HG02678 (cell line): ENCODE measurements at regions not wholly inside any gene's neighbourhood (a gene's known extent, or its start where the extent isn't known, plus 50 kb on each side); places are given as distances from the start of the nearest gene placed in this dataset.
"Not testable (repeated sequence)": the region's sequence is repeated elsewhere in the genome, so short reads cannot be mapped to it uniquely, and the experiment has no call there.

Experiments used
- ATAC-seq: cut with Tn5 transposase; IDR thresholded peaks from one replicate; pipeline ENCODE4 v1.9.1; 2021; ENCODE audit warnings: mild to moderate bottlenecking, moderate library complexity; ENCODE audit not compliant: unreplicated experiment

DNA sequence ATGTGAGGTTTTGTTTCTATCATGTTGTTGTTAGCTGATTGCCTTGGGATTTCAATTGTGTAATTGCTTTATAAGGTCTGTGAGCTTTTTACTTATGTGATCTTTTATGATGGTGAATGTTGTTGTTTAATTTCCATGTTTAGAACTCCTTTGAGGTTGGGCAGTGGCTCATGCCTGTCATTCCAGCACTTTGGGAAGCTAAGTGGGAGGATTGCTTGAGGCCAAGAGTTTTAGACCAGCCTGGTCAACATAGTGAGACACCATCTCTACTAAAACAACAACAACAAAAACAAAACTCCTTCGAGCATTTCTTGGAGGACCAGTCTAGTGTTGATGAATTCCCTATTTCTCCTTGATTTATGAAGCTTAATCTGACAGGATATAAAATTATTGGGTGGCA is 102.1 kb upstream of the PMCH start:
- no peak for ATAC-seq

DNA sequence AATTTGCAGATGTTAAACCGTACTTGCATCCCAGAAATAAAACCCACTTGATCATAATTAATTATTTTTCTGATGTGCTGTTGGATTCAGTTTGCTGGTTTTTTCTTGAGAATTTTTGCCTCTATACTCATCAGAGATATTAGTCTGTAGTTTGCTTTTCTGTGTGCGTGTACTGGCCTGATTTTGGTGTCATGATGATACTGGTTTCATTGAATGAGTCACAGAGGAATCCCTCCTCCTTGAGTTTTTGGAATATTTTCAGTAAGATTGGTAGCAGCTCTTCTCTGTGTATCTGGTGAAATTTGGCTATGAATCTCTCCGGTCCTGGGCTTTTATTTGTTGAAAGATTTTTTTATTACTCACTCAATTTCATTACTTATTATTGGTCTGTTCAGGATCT is 100.4 kb upstream of the PMCH start:
- ATAC-seq: no peak

DNA sequence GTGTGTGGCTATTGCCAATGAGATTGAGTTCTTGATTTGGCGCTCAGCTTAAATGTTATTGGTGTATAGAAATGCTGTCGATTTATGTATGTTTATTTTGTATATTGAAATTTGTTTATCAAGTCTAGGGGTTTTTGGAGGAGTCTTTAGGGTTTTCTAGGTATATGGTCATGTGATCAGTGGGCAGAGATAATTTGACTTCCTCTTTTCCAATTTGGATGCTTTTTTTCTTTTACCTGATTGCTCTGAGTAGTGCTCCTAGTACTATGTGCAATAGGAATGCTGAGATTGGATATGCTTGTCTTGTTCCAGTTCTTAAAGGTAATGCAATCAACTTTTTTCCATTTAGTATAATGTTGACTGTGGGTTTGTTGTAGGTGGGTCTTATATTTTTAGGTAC is 99.8 kb upstream of the PMCH start:
- no peak for ATAC-seq

DNA sequence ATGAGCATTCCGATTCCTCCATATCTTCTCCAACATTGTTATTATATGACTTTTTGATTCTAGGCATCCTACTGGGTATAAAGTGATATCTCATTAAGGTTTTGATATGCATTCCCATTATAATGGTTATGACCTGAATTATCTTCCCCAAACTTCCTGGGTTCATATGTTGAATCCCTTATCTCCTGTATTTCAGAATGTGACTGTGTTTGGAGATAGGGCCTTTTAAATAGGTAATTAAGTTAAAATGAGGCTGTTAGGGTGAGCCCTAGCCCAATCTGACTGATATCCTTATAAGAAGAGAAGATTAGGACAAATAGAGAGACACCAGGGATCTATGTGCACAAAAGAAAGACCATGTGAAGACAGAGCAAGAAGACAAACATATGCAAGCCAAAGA is 96.9 kb upstream of the PMCH start:
- ATAC-seq: no peak

DNA sequence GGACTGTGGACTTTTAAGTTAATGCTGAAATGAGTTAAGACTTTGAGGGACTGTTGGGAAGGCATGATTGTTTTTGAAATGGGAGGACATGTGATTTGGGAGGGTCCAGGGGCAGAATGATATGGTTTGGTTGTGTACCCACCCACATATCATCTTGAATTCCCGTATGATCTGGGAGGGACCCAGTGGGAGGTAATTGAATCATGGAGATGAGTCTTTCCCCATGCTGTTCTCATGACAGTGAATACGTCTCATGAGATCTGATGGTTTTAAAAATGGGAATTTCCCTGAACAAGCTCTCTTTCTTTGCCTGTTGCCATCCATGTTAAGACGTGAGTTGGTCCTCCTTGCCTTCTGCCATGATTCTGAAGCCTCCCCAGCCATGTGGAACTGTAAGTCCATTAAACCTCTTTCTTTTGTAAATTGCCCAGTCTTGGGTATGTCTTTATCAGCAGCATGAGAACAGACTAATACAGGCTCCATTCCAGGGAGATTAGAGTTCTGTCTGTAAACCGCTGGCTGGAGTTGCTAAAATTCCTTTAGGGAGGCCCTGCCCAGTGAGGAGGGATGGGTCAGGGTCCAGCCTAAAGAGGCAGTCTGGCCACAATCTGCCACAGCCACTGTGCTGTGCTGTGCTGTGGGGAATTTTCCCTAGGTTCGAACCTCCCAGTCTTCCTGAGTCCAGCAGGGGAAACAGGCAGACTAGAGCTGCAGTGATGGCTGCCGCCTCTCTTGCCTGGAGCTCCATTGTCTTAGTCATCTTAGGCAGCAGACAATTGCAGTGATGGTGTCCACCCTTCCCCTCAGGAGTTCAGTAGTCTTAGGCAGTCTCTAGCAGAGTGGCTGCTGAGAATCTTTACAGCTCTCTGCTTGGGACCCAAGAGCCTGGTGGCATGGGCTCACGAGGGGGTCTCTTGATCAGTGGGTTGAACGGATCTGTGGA is 94.1 kb upstream of the PMCH start:
- ATAC-seq: not testable (repeated sequence)

DNA sequence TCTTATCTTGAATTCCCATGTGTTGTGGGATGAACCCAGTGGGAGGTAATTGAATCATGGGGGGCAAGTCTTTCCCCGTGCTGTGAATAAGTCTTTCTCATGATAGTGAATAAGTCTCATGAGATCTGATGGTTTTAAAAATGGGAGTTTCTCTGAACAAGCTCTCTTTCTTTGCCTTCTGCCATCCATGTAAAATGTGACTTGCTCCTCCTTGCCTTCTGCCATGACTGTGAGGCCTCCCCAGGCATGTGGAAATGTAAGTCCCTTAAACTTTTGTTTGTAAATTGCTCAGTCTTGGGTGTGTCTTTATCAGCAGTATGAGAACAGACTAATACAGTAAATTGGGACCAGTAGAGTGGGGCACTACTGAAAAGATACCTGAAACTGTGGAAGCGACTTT is 92.1 kb upstream of the PMCH start:
- not testable (repeated sequence) for ATAC-seq

DNA sequence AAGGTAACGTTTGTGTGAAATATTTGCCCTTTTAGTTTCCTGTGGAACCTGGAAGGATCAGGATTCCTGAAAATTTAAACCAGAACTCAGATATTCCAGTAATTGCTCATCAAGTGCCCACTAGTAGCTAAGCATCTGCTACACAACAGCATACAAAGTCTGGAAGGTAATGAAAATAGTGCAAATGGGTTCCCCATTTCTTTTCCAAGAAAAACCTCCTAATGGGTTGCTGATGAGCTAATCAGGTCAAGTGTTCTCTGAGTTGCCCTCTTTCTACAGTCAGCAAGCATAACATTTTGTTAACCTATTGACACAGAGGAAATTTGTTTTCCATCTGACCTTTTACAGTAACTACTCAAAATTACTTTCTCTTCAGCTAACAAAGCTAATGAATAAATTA is 83.6 kb upstream of the PMCH start:
- no peak for ATAC-seq

DNA sequence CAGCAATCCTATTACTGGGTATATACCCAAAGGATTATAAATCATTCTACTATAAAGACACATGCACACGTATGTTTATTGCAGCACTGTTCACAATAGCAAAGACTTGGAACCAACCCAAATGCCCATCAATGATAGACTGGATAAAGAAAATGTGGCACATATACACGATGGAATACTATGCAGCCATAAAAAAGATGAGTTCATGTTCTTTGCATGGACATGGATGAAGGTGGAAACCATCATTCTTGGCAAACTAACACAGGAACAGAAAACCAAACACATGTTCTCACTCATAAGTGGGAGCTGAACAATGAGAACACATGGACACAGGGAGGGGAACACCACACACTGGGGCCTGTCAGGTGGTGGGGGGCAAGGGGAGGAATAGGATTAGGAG is 58.1 kb upstream of the PMCH start:
- ATAC-seq: not testable (repeated sequence)

DNA sequence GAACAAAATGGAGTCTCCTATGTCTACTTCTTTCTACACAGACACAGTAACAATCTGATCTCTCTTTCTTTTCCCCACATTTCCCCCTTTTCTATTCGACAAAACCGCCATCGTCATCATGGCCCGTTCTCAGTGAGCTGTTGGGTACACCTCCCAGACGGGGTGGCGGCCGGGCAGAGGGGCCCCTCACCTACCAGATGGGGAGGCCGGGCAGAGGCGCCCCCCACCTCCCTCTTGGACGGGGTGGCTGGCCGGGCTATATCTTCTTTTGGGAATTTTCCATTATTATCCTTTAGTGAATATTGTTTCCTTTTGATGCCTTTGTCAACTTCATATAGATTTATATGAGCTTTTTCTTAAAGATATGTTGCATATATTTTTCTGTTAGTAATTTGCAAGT is 53.4 kb upstream of the PMCH start:
- not testable (repeated sequence) for ATAC-seq

DNA sequence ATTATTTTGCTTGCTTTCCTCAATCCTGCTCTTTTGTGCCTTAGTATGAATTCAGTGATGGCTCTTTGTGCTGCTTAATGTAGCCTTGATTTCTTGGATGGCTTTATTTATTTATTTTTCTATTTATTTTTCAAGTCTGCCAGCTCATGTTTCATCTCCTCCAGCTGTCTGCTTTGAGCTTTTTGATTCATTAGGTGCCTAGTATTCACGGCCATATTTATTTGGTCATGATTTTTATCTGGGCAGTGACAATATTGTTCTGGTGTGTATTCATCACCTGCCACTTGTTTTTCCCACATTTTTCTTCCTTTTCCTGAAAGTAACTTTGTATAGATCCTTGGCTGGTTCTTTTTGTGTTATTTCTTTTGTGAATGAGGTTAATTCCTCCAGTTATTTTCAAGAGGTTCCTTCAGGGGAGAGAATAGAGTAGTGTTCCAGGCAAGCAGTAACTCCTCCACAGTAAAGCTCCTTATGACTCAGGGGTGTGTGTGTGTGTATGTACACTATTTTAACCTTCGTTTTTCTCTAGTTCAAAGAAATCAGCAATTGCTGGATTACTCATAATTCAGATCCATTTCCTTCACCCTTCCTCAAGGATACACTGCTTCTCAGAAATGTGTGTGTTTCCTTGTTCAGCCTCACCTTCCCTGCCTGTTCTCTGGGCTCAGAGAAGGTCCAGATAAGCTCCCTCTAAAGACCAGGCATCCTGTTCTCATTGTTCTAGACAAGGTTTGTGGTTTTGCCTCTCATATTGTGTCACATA is 51.6 kb upstream of the PMCH start:
- no peak for ATAC-seq
